GM12873 (cell line): ENCODE measurements at regions not wholly inside any gene's neighbourhood (a gene's known extent, or its start where the extent isn't known, plus 50 kb on each side); places are given as distances from the start of the nearest gene placed in this dataset.

Experiments
- CTCF ChIP-seq: IDR thresholded peaks from 2 replicates; pipeline ENCODE4 v1.5.1; 2012; ENCODE audit warnings: low read depth, mild to moderate bottlenecking, moderate library complexity, low read length, control low read depth; ENCODE audit not compliant: insufficient read depth; ENCODE audit errors: missing control alignments

- no peak for TF ChIP-seq CTCF
Observed at GRCh38 chr16:17949982-17950250, 386.6 kb downstream of the NPIPA8 start.

- no peak for TF ChIP-seq CTCF
Observed at GRCh38 chr16:17949141-17949981, 387.2 kb downstream of the NPIPA8 start.

- TF ChIP-seq CTCF, result no peak
Observed at GRCh38 chr16:17947637-17948036, 388.9 kb downstream of the NPIPA8 start.

GRCh38 chr16:17947165-17947564 lies 389.4 kb downstream of the NPIPA8 start:
- TF ChIP-seq CTCF, result no peak

GRCh38 chr16:17945080-17945601 lies 391.4 kb downstream of the NPIPA8 start:
- no peak for TF ChIP-seq CTCF

- no peak for TF ChIP-seq CTCF
Observed at GRCh38 chr16:17944345-17944744, 392.2 kb downstream of the NPIPA8 start.

- TF ChIP-seq CTCF, result no peak
Observed at GRCh38 chr16:17942067-17942466, 394.5 kb downstream of the NPIPA8 start.
